HFFc6 (cell line): ENCODE measurements at regions not wholly inside any gene's neighbourhood (a gene's known extent, or its start where the extent isn't known, plus 50 kb on each side); places are given as distances from the start of the nearest gene placed in this dataset.

Experiments
- DNase-seq: peaks from one replicate; pipeline ENCODE4 v3.0.0-alpha.2; 2018
- H3K27ac Mint-ChIP-seq: 2 replicates; pipeline ENCODE4 v1.8.0; 2020; ENCODE audit warnings: mild to moderate bottlenecking, mixed read lengths
- H3K27me3 Mint-ChIP-seq: 2 replicates; pipeline ENCODE4 v1.8.0; 2021; ENCODE audit warnings: mild to moderate bottlenecking, moderate library complexity, mixed read lengths; ENCODE audit not compliant: insufficient read depth
- H3K36me3 Mint-ChIP-seq: 2 replicates; pipeline ENCODE4 v1.8.0; 2021; ENCODE audit warnings: low read depth, mixed read lengths
- H3K4me1 Mint-ChIP-seq: 2 replicates; pipeline ENCODE4 v1.8.0; 2020; ENCODE audit warnings: low read depth, mixed read lengths
- H3K4me3 Mint-ChIP-seq: 2 replicates; pipeline ENCODE4 v1.8.0; 2020; ENCODE audit warnings: mild to moderate bottlenecking, moderate library complexity, mixed read lengths
- H3K9me3 Mint-ChIP-seq: 2 replicates; pipeline ENCODE4 v1.8.0; 2020; ENCODE audit warnings: mild to moderate bottlenecking, mixed read lengths
- TF ChIP-seq, protein P1 (sequence below): fragments of 200-600 bp; sonication (generic); IDR thresholded peaks from 2 replicates; pipeline ENCODE4 v1.5.0; 2021; ENCODE audit warnings: antibody characterized with exemption, mild to moderate bottlenecking

GRCh38 chr9:28999057-28999456 lies 1425.8 kb upstream of the C9orf72 start:
- DNase-seq = no peak
- Mint-ChIP-seq H3K27me3 (no peaks in the 10 kb centered on the region), H3K4me1 (no peaks in the 10 kb centered on the region), H3K9me3 (no peaks in the 10 kb centered on the region; the same call in 1 of the 2 replicates), H3K36me3 (no peaks in the 10 kb centered on the region), H3K27ac (no peak overlapping the region), H3K4me3 (no peak overlapping the region)
- TF ChIP-seq, protein P1, sequence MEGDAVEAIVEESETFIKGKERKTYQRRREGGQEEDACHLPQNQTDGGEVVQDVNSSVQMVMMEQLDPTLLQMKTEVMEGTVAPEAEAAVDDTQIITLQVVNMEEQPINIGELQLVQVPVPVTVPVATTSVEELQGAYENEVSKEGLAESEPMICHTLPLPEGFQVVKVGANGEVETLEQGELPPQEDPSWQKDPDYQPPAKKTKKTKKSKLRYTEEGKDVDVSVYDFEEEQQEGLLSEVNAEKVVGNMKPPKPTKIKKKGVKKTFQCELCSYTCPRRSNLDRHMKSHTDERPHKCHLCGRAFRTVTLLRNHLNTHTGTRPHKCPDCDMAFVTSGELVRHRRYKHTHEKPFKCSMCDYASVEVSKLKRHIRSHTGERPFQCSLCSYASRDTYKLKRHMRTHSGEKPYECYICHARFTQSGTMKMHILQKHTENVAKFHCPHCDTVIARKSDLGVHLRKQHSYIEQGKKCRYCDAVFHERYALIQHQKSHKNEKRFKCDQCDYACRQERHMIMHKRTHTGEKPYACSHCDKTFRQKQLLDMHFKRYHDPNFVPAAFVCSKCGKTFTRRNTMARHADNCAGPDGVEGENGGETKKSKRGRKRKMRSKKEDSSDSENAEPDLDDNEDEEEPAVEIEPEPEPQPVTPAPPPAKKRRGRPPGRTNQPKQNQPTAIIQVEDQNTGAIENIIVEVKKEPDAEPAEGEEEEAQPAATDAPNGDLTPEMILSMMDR = no peak

- TF ChIP-seq, protein P1 = no peak
- no peaks in the 10 kb centered on the region for H3K27me3 Mint-ChIP-seq
- no peak for DNase-seq
- H3K4me1 Mint-ChIP-seq = no peaks in the 10 kb centered on the region
- no peaks in the 10 kb centered on the region for H3K36me3 Mint-ChIP-seq
- H3K27ac Mint-ChIP-seq = no peak overlapping the region
- no peak overlapping the region for H3K4me3 Mint-ChIP-seq
- no peaks in the 10 kb centered on the region; the same call in 1 of the 2 replicates for H3K9me3 Mint-ChIP-seq
Observed at GRCh38 chr9:28999806-29000205, 1426.5 kb upstream of the C9orf72 start.

DNA sequence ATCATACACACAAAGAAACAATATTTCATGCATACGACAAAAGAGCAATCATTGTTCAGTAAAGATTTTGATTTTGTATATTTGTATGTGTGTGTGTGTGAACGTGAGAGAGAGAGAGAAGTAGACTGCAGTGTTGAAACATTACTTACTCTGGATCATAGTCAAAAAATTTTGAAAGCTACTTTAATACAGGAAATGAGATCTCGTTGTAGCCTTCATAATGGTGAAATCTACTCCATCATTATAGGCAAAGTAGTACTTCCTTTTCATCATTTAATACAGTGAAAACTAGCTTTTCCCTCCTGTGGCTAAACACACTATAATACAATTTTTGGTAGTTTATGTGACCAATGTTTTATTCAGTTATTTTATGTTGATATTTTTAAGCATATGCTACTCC lies 1427.7 kb upstream of the C9orf72 start:
- no peaks in the 10 kb centered on the region for H3K4me1 Mint-ChIP-seq
- no peaks in the 10 kb centered on the region for H3K27me3 Mint-ChIP-seq
- H3K9me3 Mint-ChIP-seq = no peaks in the 10 kb centered on the region; the same call in 1 of the 2 replicates
- TF ChIP-seq, protein P1 = no peak
- H3K36me3 Mint-ChIP-seq = no peaks in the 10 kb centered on the region
- H3K4me3 Mint-ChIP-seq = no peak overlapping the region
- DNase-seq = no peak
- H3K27ac Mint-ChIP-seq = no peak overlapping the region

DNA sequence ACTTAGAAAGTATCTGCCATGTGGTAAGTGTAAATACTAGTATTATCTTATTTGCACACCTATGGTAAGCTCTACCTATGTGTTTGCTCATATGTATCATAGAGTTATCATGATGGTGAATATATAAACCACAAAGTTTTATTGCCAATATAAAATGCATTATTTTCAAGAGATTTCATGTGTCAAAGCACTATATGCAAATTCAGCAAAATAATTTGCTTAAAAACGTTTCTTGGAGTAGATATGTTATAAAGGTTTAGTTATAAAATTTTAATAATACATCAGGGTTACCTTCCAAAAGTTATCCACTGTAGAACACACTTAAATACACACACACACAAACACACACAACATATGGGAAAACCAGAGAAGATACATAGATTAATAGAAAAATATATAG lies 1431.7 kb upstream of the C9orf72 start:
- Mint-ChIP-seq H3K4me3 (no peak overlapping the region), H3K4me1 (no peaks in the 10 kb centered on the region), H3K27ac (no peak overlapping the region), H3K36me3 (no peaks in the 10 kb centered on the region), H3K27me3 (no peaks in the 10 kb centered on the region; the same call in 1 of the 2 replicates), H3K9me3 (peaks cover 6% of the 10 kb centered on the region)
- no peak for DNase-seq
- TF ChIP-seq, protein P1 = no peak

- no peak overlapping the region for H3K4me3 Mint-ChIP-seq
- no peaks in the 10 kb centered on the region for H3K36me3 Mint-ChIP-seq
- DNase-seq = no peak
Observed at GRCh38 chr9:29006628-29007027, 1433.3 kb upstream of the C9orf72 start.

More at GRCh38 chr9:29006628-29007027, 1433.3 kb upstream of the C9orf72 start:
- Mint-ChIP-seq H3K27ac (no peak overlapping the region), H3K9me3 (peaks cover 6% of the 10 kb centered on the region), H3K27me3 (no peaks in the 10 kb centered on the region; the same call in 1 of the 2 replicates), H3K4me1 (no peaks in the 10 kb centered on the region)
- TF ChIP-seq, protein P1 = no peak
